ENCODE measurements at regions not wholly inside any gene's neighbourhood (a gene's known extent, or its start where the extent isn't known, plus 50 kb on each side); places are given as distances from the start of the nearest gene placed in this dataset.
A peak's percentile ranks its signal among the peaks of the same experiment; 100 is the strongest.

GRCh38 chr18:75358928-75359327, 68.6 kb downstream of the SMIM21 start:
- DNase-seq (ENCODE audit: low spot score) = no peak

DNA sequence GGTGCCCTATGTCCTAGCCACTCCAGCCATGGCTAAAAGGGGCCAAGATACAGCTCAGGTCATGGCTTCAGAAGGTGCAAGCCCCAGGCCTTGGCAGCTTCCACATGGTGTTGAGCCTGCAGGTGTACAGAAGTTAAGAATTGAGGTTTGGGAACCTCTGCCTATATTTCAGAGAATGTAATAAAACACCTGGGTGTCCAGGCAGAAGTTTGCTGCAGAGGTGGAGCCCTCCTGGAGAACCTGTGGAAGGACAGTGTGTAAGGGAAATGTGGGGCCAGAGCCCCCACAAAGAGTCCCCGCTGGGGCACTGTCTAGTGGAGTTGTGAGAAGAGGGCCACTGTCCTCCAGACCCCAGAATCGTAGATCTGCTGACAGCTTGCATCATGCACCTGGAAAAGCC, 74.1 kb downstream of the SMIM21 start:
- no peak for DNase-seq (ENCODE audit: low spot score)

- no peak for DNase-seq (ENCODE audit: low spot score)
These were observed 76.1 kb downstream of the SMIM21 start for GRCh38 chr18:75351409-75351808.

GRCh38 chr18:75350857-75351256, 76.6 kb downstream of the SMIM21 start:
- no peak for DNase-seq (ENCODE audit: low spot score)

DNA sequence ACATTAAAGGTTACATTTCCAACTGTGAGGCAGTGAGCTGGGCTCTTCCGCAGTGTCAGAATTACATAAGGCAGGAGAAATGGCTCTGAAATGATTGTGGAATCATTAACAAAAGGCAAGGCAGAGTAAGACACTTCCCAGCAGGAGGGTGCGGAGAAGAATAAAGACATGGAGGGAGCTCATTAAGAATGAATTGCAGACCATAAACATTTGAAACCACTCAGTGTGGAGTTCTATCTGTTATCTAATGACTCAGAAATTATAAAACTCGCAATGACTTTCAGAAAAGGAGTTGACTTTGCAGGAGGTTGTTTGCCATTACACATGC, 77.0 kb downstream of the SMIM21 start:
- DNase-seq (ENCODE audit: low spot score) = peak; percentile 58

DNA sequence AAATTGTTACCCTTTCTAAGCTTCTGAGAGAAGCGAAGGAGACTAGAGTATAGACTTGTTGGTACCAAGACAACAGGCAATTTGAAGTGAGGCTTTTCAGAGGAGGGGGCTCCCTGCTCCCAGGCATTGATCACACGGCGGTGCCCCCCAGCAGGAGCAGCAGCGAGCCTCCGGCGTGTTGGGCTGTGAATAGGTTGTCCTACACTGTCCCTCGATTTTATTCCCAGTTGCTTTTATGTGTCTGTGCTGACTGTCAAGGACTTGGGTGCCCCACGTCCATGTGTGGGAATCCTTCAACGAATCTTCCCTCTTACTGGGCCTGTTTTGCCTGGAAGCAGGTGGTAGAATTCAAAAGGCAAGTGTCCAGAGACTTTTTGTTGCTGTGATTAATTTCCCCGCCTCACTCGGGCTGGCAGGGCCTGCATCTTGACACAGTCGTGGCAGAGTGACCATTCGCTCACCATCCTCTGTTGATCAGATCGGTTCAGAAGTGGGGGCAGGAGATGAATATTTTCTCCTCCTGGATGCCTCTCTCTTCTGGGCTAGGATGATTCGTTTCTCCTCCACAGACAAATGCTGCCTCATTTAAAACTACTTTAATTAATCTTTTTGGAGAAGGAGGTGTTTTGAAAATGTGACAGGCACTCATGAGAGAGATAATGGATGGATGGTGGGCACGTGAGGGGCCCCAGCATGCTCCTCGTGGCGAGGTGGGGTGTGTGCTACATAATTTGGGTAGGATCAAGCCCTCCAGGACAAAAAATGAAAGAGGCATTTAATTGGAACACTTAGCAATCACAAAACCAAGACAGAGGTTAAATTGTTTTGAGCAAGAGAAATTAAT, 77.6 kb downstream of the SMIM21 start:
- no peak for DNase-seq (ENCODE audit: low spot score)

DNA sequence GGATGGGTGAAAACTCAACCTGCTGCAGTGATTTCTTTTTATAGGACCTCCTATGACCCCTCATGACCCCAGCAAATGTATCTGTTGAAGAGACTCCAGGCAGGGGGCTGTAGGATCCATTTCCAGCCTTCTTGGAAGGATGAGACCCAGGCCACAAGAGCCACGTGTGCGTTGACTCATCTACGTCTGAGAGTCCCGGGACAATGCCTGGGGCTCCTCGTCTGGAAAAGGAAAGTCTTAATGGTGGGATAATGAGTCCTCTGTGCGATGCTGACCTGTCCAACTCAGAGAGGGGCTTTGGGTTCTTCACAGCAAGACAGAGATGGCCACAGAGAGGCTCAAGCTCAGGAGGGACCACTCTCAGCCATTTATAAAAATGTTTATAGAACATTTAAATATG, 80.8 kb downstream of the SMIM21 start:
- DNase-seq (ENCODE audit: low spot score) = no peak

DNA sequence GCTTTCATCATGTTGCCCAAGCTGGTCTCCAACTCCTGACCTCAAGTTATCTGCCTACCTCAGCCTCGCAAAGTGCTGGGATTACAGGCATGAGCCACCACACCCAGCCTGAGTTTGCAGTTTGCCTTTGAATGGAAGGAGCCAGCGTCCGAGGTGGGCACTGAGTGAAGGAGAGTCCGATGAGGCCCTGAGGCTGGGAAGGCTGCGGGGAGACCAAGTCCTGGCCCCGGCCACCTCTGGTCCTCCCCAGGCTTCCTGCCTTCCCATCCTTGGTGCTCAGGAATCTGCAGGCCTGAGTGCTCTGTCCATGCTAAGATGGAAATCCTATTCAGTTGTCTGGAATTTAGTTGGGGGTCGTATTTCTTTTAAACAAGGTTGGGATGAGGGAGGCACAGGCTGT, 82.9 kb downstream of the SMIM21 start:
- DNase-seq (ENCODE audit: low spot score) = no peak

- no peak for DNase-seq (ENCODE audit: low spot score)
These were observed 83.3 kb downstream of the SMIM21 start for GRCh38 chr18:75344161-75344560.

- DNase-seq (ENCODE audit: low spot score) = no peak
These were observed 84.1 kb downstream of the SMIM21 start for GRCh38 chr18:75343389-75343788.

- no peak for DNase-seq (ENCODE audit: low spot score)
These were observed 85.6 kb downstream of the SMIM21 start for GRCh38 chr18:75341897-75342296.

DNA sequence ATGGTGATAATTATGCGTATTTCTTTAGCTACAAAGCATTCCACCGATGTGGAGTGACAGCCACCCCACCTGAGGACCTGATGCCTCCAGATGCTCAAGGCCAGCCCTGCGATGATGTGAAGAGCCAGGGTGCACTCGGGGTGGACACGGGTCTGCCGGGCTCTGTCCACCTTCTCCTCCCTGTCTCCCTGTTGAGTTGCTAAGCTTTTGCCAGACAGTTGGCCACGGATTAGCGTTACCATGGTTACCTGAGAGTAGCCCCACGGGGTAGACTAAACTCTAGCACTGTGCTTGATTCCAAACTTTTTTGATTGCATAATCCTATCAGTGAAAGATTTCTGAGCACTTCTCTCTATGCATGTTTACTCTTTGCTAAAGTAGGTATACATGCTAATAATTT, 86.2 kb downstream of the SMIM21 start:
- no peak for DNase-seq (ENCODE audit: low spot score)

DNA sequence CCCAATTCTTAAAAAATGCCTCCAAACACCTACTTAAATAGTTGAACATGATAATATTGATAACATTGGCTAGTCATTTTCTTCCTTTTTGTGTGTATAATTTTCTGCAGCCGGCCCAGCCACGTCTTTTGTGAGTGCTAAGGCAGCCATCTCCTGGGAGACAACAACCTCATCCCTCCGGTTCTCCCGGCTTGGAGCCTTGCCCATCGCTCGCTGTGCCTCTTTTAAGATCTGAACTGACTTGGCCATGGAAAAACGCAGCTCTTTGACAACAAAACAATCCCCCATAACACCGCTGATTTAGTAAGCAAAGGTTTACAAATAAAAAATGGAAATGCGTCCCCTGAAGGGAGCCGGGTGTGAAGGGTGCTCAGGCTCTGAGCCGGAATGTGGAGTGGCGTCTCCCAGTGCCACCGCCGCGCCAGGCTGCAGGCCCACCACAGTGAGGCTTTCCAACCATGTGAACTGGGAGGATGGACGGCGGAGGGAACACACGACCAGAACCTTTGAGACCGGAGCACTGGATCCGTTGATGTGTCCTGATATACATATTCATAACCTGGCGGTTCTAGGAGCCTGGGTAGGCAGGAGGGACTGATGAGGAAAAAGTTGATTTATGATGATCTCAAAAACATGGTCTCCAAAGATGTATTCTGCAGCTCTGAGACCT, 87.4 kb downstream of the SMIM21 start:
- no peak for DNase-seq (ENCODE audit: low spot score)
